Kidney (tissue), 13 donors: ENCODE measurements at regions not wholly inside any gene's neighbourhood (a gene's known extent, or its start where the extent isn't known, plus 50 kb on each side); places are given as distances from the start of the nearest gene placed in this dataset.

Experiments used
- DNase-seq, 5 donors: peaks; one replicate each; pipeline ENCODE4 v3.0.0-alpha.2; 2013 to 2020
- FAIRE-seq: peaks from 2 replicates; lab custom pipeline; 2012; peaks lifted over from hg19 to GRCh38; lab: Jason Lieb, UNC
- H3K27ac ChIP-seq, 2 donors: one replicate each; pipeline ENCODE4 v1.7.0; 2013; ENCODE audit warnings: low read depth in 2 of 2, low read length in 2 of 2, inconsistent platforms in 1 of 2
- H3K27me3 ChIP-seq: one replicate; pipeline ENCODE4 v1.7.1; 2013; ENCODE audit warnings: low read length, inconsistent platforms; ENCODE audit not compliant: control insufficient read depth, insufficient read depth
- H3K36me3 ChIP-seq, 3 donors: one replicate each; pipeline versions ENCODE4 v1.7.0 to v1.7.1; 2013; ENCODE audit warnings: low read length in 3 of 3, control low read depth in 1 of 3, inconsistent platforms in 1 of 3; ENCODE audit not compliant: insufficient read depth in 3 of 3, control insufficient read depth in 2 of 3
- H3K4me1 ChIP-seq, 3 donors: one replicate each; pipeline versions ENCODE4 v1.7.0 to v1.7.1; 2013; ENCODE audit warnings: low read length in 3 of 3, inconsistent platforms in 1 of 3, low read depth in 1 of 3; ENCODE audit not compliant: control insufficient read depth in 2 of 3, insufficient read depth in 2 of 3
- H3K4me3 ChIP-seq, 3 donors: one replicate each; pipeline versions ENCODE4 v1.7.0 to v1.8.1; 2013; ENCODE audit warnings: low read length in 3 of 3, control low read depth in 1 of 3, inconsistent platforms in 1 of 3
- H3K9ac ChIP-seq, 3 donors: one replicate each; pipeline versions ENCODE4 v1.7.0 to v1.7.1; 2013; ENCODE audit warnings: low read length in 3 of 3, control low read depth in 1 of 3, inconsistent platforms in 1 of 3
- H3K9me3 ChIP-seq, 3 donors: one replicate each; pipeline versions ENCODE4 v1.7.0 to v1.7.1; 2013; ENCODE audit warnings: low read length in 3 of 3, control low read depth in 1 of 3, inconsistent platforms in 1 of 3; ENCODE audit not compliant: control insufficient read depth in 2 of 3, insufficient read depth in 1 of 3
- CTCF ChIP-seq: IDR thresholded peaks from 3 replicates; pipeline ENCODE4 v1.5.1; 2012; ENCODE audit warnings: mild to moderate bottlenecking, moderate library complexity, borderline replicate concordance; ENCODE audit not compliant: insufficient read depth; ENCODE audit errors: extremely low read depth
- intact Hi-C: fragments of 100-400 bp; cut with DNase I; formaldehyde crosslinking; loops from one replicate; pipeline ENCODE4 v1.11.1; 2022
- donor health status: control.
- donor health status: control.
- donor health status: control.
- donor health status: control.
- donor health status: control.
- donor health status: DM: yes; HTN: yes; CAD: no.
- donor health status: Normal renal cell carcinoma (clear cell type).

- intact Hi-C loops, result no loop called here
- Histone ChIP-seq H3K36me3 (no peaks in the 10 kb centered on the region), H3K4me1 (no peaks in the 10 kb centered on the region), H3K9ac (no peak overlapping the region), H3K27ac (no peak overlapping the region), H3K27me3 (no peaks in the 10 kb centered on the region), H3K4me3 (no peak overlapping the region), H3K9me3 (no peaks in the 10 kb centered on the region)
- FAIRE-seq, result no peak
- TF ChIP-seq CTCF, result no peak
- no peak for DNase-seq
Measured at GRCh38 chr10:117425974-117426566, 50.8 kb upstream of the PDZD8 start.

GRCh38 chr10:117424883-117425649 is 49.8 kb upstream of the PDZD8 start:
- no peak for FAIRE-seq
- no peaks in the 10 kb centered on the region for H3K36me3 ChIP-seq
- intact Hi-C loops, result no loop called here
- no peaks in the 10 kb centered on the region for H3K4me1 ChIP-seq
- no peak overlapping the region for H3K9ac ChIP-seq
- no peak overlapping the region for H3K27ac ChIP-seq
- DNase-seq, result no peak
- H3K9me3 ChIP-seq, result no peaks in the 10 kb centered on the region
- TF ChIP-seq CTCF, result no peak
- no peak overlapping the region for H3K4me3 ChIP-seq
- H3K27me3 ChIP-seq, result no peaks in the 10 kb centered on the region
